ENCODE measurements at regions not wholly inside any gene's neighbourhood (a gene's known extent, or its start where the extent isn't known, plus 50 kb on each side); places are given as distances from the start of the nearest gene placed in this dataset.

GRCh38 chr6:99181174-99181573 lies 168.3 kb downstream of the FAXC start:
- TF ChIP-seq CTCF (conservative IDR thresholded peaks at IDR 0.05; ENCODE audit: low read length): no peak
- no peak for TF ChIP-seq EZH2phosphoT487 (IDR thresholded peaks at IDR 0.05; ENCODE audit: borderline replicate concordance, low read depth, low read length)
